GM21360 (cell line): ENCODE measurements at regions not wholly inside any gene's neighbourhood (a gene's known extent, or its start where the extent isn't known, plus 50 kb on each side); places are given as distances from the start of the nearest gene placed in this dataset.
"Not testable (repeated sequence)": the region's sequence is repeated elsewhere in the genome, so short reads cannot be mapped to it uniquely, and the experiment has no call there.

ENCODE experiments used
- ATAC-seq: cut with Tn5 transposase; IDR thresholded peaks from one replicate; pipeline ENCODE4 v1.9.1; 2021; ENCODE audit warnings: mild to moderate bottlenecking, moderate library complexity; ENCODE audit not compliant: unreplicated experiment

- not testable (repeated sequence) for ATAC-seq
These were observed 62.8 kb downstream of the SCP2D1 start for GRCh38 chr20:18876394-18876793.

- ATAC-seq = no peak
These were observed 65.7 kb downstream of the SCP2D1 start for GRCh38 chr20:18879262-18879661.

GRCh38 chr20:18886756-18887155 lies 73.2 kb downstream of the SCP2D1 start:
- no peak for ATAC-seq

DNA sequence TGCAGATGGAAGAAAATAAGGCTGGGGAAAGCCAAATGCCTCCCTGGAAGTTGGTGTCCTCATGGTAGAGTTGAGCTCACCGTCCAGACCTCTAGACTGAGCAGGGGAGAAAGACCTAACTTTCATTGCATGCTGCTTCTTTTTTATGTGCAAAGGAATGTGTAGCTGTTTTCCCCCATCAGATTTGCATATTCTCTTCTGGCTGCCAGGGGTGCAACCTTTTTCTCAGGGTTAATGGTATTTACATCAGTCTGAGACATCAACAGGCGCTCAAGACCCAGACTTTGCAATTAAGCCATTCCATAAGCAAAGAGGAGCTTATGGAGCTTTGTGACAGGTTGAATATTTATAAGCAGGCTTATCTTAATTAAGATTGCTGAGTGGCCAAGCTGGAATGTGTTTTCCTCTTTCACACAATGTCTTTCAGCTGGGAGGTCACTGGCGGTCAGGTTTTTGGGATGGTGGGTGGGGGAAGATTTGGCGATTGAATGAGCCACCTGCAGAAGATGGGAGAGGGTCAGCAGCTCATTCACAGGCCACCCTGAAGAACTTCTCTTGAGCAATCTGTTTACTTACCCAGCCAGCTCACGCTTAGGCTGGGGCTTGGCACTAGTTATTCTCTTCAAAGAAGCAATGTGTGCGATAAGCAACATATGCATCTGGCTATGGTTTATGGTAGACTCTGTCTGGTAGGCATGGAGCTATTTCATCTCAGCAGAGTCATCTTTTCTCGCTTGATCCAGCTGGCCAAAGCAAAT lies 88.6 kb downstream of the SCP2D1 start:
- ATAC-seq = no peak

- ATAC-seq = no peak
These were observed 90.6 kb downstream of the SCP2D1 start for GRCh38 chr20:18904192-18904591.

DNA sequence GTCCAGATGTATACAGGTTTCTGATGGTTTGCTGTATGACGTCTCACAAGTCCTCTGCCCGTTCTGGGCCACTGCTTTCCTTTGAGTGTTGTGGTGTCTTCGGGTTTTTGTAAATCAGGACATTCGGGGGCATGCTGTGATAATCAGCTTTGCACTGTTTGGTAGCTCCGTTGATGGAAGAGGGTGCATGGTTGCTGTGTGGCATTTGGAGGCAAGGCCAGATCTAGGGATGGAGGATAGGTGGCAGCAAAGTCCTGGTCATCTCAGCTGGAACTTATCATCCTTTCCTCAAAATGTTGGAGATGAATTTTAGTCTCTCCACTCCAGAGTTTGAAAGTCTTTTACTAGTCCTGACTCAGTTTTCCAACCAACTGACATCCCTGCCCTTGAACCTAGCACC lies 91.0 kb downstream of the SCP2D1 start:
- ATAC-seq = no peak

GRCh38 chr20:18906046-18906445 lies 92.5 kb downstream of the SCP2D1 start:
- no peak for ATAC-seq

GRCh38 chr20:18907353-18907752 lies 93.8 kb downstream of the SCP2D1 start:
- ATAC-seq = no peak

DNA sequence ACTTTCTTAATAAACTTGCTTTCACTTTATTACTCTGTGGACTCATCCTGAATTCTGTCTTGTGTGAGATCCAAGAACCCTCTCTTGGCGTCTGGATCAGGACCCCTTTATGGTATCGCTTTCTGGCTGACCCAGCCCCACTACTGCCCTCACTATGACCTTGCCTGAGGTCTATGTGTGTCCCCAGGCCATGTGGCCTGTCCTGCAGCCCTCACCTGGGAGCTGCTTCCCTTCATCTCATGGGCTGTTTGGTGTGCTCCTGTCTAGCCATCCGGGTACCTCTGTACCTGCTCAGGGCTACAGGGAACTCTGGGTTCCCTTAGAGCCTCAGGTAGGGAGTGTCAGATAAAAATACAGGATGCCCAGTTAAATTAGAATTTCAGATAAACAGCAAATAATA lies 94.5 kb downstream of the SCP2D1 start:
- ATAC-seq = no peak

GRCh38 chr20:18909254-18909653 lies 95.7 kb downstream of the SCP2D1 start:
- no peak for ATAC-seq

GRCh38 chr20:18913701-18914100 lies 100.1 kb downstream of the SCP2D1 start:
- no peak for ATAC-seq

GRCh38 chr20:18914796-18915195 lies 101.2 kb downstream of the SCP2D1 start:
- ATAC-seq = no peak

- ATAC-seq = no peak
These were observed 103.5 kb downstream of the SCP2D1 start for GRCh38 chr20:18916886-18917750.

DNA sequence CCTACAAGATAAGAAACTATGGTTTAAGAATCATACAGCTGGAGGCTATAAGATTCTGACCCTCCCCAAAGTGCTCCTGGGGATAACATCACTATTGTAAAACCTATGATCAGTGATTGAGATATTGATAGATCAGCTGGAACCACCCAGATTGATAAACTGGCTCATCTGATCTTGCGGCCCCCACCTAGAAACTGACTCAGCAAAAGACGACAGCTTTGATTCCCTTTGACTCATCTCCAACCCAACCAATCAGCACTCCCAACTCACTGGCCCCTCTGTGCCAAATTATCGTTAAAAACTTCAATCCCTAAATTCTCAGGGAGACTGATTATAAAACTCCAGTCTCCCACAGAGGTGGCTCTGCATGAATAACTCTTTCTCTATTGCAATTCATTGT lies 106.4 kb downstream of the SCP2D1 start:
- no peak for ATAC-seq

DNA sequence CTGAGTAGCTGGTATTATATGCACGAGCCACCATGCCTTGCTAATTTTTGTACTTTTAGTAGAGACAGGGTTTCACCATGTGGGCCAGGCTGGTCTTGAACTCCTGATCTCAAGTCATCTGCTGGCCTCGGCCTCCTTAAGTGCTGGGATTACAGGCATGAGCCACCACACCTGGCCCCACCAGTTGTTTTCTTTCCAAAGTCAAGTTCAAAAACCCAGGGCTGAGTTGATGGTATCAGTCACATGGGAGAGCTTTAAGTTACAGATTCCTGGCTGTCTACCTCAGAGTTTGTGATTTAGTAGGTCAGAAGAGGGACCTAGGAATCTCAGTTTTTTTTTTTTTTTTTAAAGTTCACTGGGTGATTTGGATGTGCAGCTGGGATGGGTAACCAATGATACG lies 107.7 kb downstream of the SCP2D1 start:
- no peak for ATAC-seq

DNA sequence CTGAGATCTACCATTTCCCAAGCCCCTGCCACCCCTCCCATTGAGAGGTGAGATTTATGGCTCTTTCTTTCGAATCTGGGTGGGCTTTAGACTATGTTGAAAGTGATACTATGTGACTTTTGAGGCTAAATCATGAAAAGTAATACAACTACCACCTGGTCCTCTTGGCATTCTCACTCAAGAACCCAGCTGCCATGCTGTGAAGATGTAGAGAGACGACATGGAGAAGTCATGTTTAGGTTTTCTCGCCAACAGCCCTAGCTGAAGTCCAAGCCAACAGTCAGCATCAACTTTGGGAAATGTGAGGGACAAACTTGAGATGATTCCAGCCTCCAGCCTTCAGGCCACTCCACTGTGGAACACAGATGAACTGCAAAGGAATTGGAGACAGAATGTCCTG lies 108.7 kb downstream of the SCP2D1 start:
- no peak for ATAC-seq

DNA sequence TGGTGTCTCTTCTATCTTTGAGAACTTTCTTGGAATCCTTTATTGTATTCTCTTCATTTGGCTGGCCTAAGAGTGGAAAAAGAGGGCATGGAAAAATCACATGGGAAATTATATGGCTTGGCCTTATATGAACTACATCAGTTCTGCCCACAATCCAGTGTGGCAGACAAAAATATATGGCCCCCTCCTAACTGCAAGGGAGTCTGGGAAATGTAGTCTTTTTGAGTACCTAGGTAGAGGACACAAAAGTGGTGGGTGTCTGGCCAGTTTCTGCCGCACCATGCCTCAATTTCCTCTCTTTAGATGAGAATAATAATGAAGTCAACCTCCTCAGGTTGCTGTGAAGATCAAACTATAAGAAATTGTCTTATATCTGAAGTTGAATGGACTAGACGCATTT lies 109.3 kb downstream of the SCP2D1 start:
- ATAC-seq = no peak

GRCh38 chr20:18926965-18927364 lies 113.4 kb downstream of the SCP2D1 start:
- no peak for ATAC-seq

GRCh38 chr20:18928626-18929025 lies 115.0 kb downstream of the SCP2D1 start:
- ATAC-seq = no peak

GRCh38 chr20:18929800-18930199 lies 116.2 kb downstream of the SCP2D1 start:
- no peak for ATAC-seq

GRCh38 chr20:18943542-18943941 lies 130.0 kb downstream of the SCP2D1 start:
- ATAC-seq = no peak

DNA sequence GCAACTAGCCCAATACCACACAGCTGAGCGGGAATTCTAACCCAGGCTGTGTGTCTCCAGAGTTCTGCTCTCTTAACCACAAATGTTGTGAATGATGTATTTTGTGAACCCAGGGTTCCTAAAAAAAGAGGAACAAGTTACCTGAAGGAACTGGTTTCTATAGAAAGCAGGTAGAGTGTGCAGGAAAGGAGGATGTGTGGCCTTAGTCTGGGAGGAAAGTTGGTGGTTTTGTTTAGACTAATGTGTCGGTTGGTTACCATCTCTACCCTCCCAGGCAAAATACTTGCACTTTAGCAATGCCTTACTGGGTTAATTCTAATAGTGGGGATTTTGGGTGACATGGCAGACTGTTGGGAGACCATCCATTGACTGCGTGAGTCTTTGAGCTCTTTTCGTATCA lies 143.3 kb downstream of the SCP2D1 start:
- no peak for ATAC-seq
